ENCODE measurements at regions not wholly inside any gene's neighbourhood (a gene's known extent, or its start where the extent isn't known, plus 50 kb on each side); places are given as distances from the start of the nearest gene placed in this dataset.

DNA sequence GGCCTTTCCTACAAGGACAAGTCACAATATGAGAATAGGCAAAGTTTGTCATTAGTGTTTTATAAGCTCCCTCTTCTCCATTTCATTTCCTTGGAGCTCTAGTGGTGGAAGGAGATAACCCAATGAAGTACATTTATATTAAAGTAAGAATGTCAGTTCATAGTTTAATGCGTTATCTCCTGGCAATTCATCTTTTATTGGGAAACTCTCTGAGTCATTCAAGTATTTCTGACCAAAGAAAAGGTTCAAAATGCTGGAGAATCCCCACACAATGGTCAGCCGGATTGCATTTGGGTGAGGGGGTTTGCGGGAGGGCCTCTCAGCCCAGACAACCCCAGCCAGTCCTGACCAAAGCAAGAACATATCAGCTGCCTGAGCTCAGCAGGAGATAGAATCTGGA, 321.5 kb upstream of the NRP1 start:
- no peaks in the 10 kb centered on the region for H3K27me3 ChIP-seq (ENCODE audit: insufficient read depth, low read length, poor library complexity, severe bottlenecking)
- no peaks in the 10 kb centered on the region for H3K36me3 ChIP-seq (ENCODE audit: insufficient read depth, low read length)
- no peak overlapping the region for H3K4me3 ChIP-seq (ENCODE audit: low read length, poor library complexity, severe bottlenecking)
- H3K4me2 ChIP-seq (ENCODE audit: low read depth, low read length, poor library complexity, severe bottlenecking) = no peak overlapping the region
- no peaks in the 10 kb centered on the region for H3K79me2 ChIP-seq (ENCODE audit: insufficient read depth, low read length)
- H2AFZ ChIP-seq (ENCODE audit: low read length) = no peak overlapping the region
- H3K9me2 ChIP-seq (replicated peaks; ENCODE audit: low read depth, low read length) = no peaks in the 10 kb centered on the region
- TF ChIP-seq EZH2phosphoT487 (IDR thresholded peaks at IDR 0.05; ENCODE audit: borderline replicate concordance) = no peak
- TF ChIP-seq, protein P1, sequence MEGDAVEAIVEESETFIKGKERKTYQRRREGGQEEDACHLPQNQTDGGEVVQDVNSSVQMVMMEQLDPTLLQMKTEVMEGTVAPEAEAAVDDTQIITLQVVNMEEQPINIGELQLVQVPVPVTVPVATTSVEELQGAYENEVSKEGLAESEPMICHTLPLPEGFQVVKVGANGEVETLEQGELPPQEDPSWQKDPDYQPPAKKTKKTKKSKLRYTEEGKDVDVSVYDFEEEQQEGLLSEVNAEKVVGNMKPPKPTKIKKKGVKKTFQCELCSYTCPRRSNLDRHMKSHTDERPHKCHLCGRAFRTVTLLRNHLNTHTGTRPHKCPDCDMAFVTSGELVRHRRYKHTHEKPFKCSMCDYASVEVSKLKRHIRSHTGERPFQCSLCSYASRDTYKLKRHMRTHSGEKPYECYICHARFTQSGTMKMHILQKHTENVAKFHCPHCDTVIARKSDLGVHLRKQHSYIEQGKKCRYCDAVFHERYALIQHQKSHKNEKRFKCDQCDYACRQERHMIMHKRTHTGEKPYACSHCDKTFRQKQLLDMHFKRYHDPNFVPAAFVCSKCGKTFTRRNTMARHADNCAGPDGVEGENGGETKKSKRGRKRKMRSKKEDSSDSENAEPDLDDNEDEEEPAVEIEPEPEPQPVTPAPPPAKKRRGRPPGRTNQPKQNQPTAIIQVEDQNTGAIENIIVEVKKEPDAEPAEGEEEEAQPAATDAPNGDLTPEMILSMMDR (conservative IDR thresholded peaks at IDR 0.05; ENCODE audit: low read length) = no peak
- H3K9ac ChIP-seq (ENCODE audit: low read depth, low read length, poor library complexity, severe bottlenecking) = no peak overlapping the region
- H4K20me1 ChIP-seq (ENCODE audit: insufficient read depth, low read length, poor library complexity, severe bottlenecking) = no peaks in the 10 kb centered on the region
- no peaks in the 10 kb centered on the region for H3K9me3 ChIP-seq (ENCODE audit: insufficient read depth, low read depth, low read length)
- H3K4me1 ChIP-seq (ENCODE audit: insufficient read depth, low read length, poor library complexity, severe bottlenecking) = peaks cover 3% of the 10 kb centered on the region
- H3F3A ChIP-seq (ENCODE audit: low read depth) = no peaks in the 10 kb centered on the region

DNA sequence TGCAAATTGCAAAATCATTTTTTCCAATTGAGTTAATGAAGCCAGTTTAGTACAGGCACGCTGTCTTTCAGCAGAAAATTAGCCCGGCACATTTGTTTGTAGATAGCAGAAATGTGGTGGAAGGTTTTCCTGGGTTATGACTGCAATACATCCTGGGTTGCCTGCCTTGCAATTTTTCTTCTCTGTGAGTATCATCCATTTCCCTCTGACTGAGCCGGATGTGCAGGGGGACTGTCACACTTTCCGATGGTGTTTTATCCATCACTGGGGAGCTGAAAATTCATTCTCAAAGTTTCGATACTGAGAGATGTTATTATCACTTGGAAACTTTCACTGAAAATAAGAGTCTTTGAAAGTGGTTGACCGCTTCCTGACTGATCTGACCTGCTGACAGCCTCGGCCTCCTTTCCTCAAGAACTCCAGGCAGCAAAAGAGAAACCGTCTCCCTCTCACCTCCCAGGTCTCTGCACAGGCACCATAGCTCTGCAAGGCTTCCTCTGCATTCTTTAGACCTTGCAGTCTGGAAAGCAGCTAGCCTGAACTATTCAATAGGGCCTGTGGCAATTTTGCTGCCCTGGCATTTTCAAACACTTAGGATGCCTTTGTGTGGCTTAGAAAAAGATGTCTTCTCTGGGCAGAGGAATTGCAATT, 320.8 kb upstream of the NRP1 start:
- no peak overlapping the region for H3K4me2 ChIP-seq (ENCODE audit: low read depth, low read length, poor library complexity, severe bottlenecking)
- no peaks in the 10 kb centered on the region for H3F3A ChIP-seq (ENCODE audit: low read depth)
- no peaks in the 10 kb centered on the region for H3K9me3 ChIP-seq (ENCODE audit: insufficient read depth, low read depth, low read length)
- no peak for TF ChIP-seq EZH2phosphoT487 (IDR thresholded peaks at IDR 0.05; ENCODE audit: borderline replicate concordance)
- TF ChIP-seq, protein P1 (conservative IDR thresholded peaks at IDR 0.05; ENCODE audit: low read length) = no peak
- no peak overlapping the region for H3K4me3 ChIP-seq (ENCODE audit: low read length, poor library complexity, severe bottlenecking)
- no peaks in the 10 kb centered on the region for H3K9me2 ChIP-seq (replicated peaks; ENCODE audit: low read depth, low read length)
- no peaks in the 10 kb centered on the region for H3K36me3 ChIP-seq (ENCODE audit: insufficient read depth, low read length)
- H3K9ac ChIP-seq (ENCODE audit: low read depth, low read length, poor library complexity, severe bottlenecking) = no peak overlapping the region
- H4K20me1 ChIP-seq (ENCODE audit: insufficient read depth, low read length, poor library complexity, severe bottlenecking) = no peaks in the 10 kb centered on the region
- H2AFZ ChIP-seq (ENCODE audit: low read length) = no peak overlapping the region
- no peaks in the 10 kb centered on the region for H3K79me2 ChIP-seq (ENCODE audit: insufficient read depth, low read length)
- H3K4me1 ChIP-seq (ENCODE audit: insufficient read depth, low read length, poor library complexity, severe bottlenecking) = peaks cover 3% of the 10 kb centered on the region
- H3K27me3 ChIP-seq (ENCODE audit: insufficient read depth, low read length, poor library complexity, severe bottlenecking) = no peaks in the 10 kb centered on the region

DNA sequence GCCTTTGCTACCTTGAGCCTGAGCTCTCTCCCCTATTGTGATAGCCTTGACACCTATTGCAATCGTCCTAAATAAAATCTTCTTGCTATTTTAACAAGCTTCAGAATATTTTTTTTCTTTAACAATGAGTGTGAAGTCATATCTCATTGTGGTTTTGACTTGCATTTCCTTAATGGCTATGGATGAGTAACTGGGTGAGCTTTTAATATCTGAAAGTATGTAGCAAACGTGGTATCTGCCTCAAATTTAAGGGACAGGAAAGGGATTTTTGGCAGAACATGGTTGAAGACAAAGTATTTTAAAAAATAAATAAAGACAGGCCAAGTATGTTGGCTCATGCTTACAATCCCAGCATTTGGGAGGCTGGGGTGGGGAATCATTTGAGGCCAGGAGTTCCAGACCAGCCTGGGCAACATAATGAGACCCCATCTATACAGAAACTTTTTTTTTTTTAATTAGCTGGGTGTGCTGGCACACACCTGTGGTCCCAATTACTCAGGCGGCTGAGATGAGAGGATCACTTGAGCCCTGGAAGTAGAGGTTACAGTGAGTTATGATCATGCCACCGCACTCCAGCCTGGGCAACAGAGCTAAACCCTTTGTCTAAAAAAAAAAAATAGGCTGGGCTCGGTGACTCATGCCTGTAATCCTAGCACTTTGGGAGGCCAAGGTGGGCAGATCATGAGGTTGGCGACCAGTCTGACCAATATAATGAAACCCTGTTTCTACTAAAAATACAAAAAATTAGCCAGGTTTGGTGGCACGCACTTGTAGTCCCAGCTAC, 319.3 kb upstream of the NRP1 start:
- Histone ChIP-seq H3K9me3 (ENCODE audit: insufficient read depth, low read depth, low read length) (no peaks in the 10 kb centered on the region), H3K36me3 (ENCODE audit: insufficient read depth, low read length) (no peaks in the 10 kb centered on the region), H3K4me2 (ENCODE audit: low read depth, low read length, poor library complexity, severe bottlenecking) (no peak overlapping the region), H3K27me3 (ENCODE audit: insufficient read depth, low read length, poor library complexity, severe bottlenecking) (no peaks in the 10 kb centered on the region), H2AFZ (ENCODE audit: low read length) (no peak overlapping the region), H3K9ac (ENCODE audit: low read depth, low read length, poor library complexity, severe bottlenecking) (no peak overlapping the region), H4K20me1 (ENCODE audit: insufficient read depth, low read length, poor library complexity, severe bottlenecking) (no peaks in the 10 kb centered on the region), H3K9me2 (replicated peaks; ENCODE audit: low read depth, low read length) (no peaks in the 10 kb centered on the region), H3K4me3 (ENCODE audit: low read length, poor library complexity, severe bottlenecking) (no peak overlapping the region), H3K79me2 (ENCODE audit: insufficient read depth, low read length) (no peaks in the 10 kb centered on the region), H3K4me1 (ENCODE audit: insufficient read depth, low read length, poor library complexity, severe bottlenecking) (peaks cover 3% of the 10 kb centered on the region), H3F3A (ENCODE audit: low read depth) (no peaks in the 10 kb centered on the region)
- TF ChIP-seq, protein P1 (conservative IDR thresholded peaks at IDR 0.05; ENCODE audit: low read length) = no peak
